Prostate gland (tissue), 2 donors: ENCODE measurements at regions not wholly inside any gene's neighbourhood (a gene's known extent, or its start where the extent isn't known, plus 50 kb on each side); places are given as distances from the start of the nearest gene placed in this dataset.

ENCODE experiments used
- POLR2A ChIP-seq: fragments of 450-650 bp; IDR thresholded peaks from one replicate; pipeline ENCODE4 v1.6.1; 2016; ENCODE audit warnings: antibody characterized with exemption, mild to moderate bottlenecking
- POLR2AphosphoS5 ChIP-seq: sonication (generic); formaldehyde crosslinking; IDR thresholded peaks from one replicate; pipeline ENCODE4 v1.6.1; 2017; ENCODE audit warnings: antibody characterized with exemption
- TF ChIP-seq, protein P1 (sequence below), 4 experiments: fragments of 200-600 bp in 2 of 4; fragments of 450-650 bp in 2 of 4; sonication (generic) in 2 of 4; IDR thresholded peaks; 1 replicate in 3 of 4; 2 replicates in 1 of 4; pipeline ENCODE4 v1.5.1; 2016 to 2019; ENCODE audit warnings: antibody characterized with exemption in 4 of 4, mild to moderate bottlenecking in 2 of 4, moderate library complexity in 2 of 4

DNA sequence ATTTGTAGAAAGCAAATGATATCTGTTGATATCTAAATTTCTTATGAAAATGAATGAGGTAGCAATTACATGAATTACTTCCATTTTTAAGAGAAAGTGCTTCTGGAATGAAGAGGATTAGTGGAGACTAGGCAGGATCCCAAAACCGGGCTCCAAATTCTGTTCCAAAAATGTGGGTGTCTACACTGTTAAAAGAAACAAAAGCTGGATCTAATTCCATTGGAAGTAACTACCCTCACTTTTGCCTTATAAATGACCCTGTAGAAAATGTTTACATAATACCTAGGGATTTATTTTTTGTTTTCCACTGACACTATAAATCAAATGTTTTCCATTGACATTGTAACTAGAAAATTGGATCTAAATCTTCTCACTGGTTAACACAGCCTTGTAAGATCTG is 454.9 kb upstream of the JARID2 start:
- TF ChIP-seq, protein P1, sequence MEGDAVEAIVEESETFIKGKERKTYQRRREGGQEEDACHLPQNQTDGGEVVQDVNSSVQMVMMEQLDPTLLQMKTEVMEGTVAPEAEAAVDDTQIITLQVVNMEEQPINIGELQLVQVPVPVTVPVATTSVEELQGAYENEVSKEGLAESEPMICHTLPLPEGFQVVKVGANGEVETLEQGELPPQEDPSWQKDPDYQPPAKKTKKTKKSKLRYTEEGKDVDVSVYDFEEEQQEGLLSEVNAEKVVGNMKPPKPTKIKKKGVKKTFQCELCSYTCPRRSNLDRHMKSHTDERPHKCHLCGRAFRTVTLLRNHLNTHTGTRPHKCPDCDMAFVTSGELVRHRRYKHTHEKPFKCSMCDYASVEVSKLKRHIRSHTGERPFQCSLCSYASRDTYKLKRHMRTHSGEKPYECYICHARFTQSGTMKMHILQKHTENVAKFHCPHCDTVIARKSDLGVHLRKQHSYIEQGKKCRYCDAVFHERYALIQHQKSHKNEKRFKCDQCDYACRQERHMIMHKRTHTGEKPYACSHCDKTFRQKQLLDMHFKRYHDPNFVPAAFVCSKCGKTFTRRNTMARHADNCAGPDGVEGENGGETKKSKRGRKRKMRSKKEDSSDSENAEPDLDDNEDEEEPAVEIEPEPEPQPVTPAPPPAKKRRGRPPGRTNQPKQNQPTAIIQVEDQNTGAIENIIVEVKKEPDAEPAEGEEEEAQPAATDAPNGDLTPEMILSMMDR (IDR thresholded peaks at IDR 0.05), result no peak
- TF ChIP-seq POLR2A (no peak), POLR2AphosphoS5 (no peak)
